Naive B cell (primary cell): ENCODE measurements at regions not wholly inside any gene's neighbourhood (a gene's known extent, or its start where the extent isn't known, plus 50 kb on each side); places are given as distances from the start of the nearest gene placed in this dataset.
"Not testable (repeated sequence)": the region's sequence is repeated elsewhere in the genome, so short reads cannot be mapped to it uniquely, and the experiment has no call there.

Source experiments
- ATAC-seq, 2 donors: fragments of 150-1000 bp; cut with Tn5 transposase; 2 replicates each; pipeline ENCODE4 v1.10.0; 2021; ENCODE audit warnings: low read depth in 2 of 2, mild to moderate bottlenecking in 2 of 2, moderate library complexity in 2 of 2
- DNase-seq: peaks from one replicate; pipeline ENCODE4 v3.0.0; 2022
- H3K27ac Mint-ChIP-seq, 6 donors: one replicate each; pipeline ENCODE4 v1.8.0; 2020 to 2022; ENCODE audit warnings: mild to moderate bottlenecking in 6 of 6, mixed read lengths in 6 of 6, moderate library complexity in 5 of 6, inconsistent platforms in 2 of 6
- H3K27me3 Mint-ChIP-seq, 3 donors: one replicate each; pipeline ENCODE4 v1.8.0; 2021 to 2022; ENCODE audit warnings: mixed read lengths in 3 of 3, mild to moderate bottlenecking in 1 of 3
- H3K36me3 Mint-ChIP-seq, 2 donors: one replicate each; pipeline ENCODE4 v1.8.0; 2020 to 2022; ENCODE audit warnings: mixed read lengths in 2 of 2, inconsistent platforms in 1 of 2, mild to moderate bottlenecking in 1 of 2
- H3K4me1 Mint-ChIP-seq, 3 donors: one replicate each; pipeline ENCODE4 v1.8.0; 2020 to 2022; ENCODE audit warnings: mixed read lengths in 3 of 3, inconsistent platforms in 1 of 3, mild to moderate bottlenecking in 1 of 3, moderate library complexity in 1 of 3
- H3K4me3 Mint-ChIP-seq, 8 donors: one replicate each; pipeline ENCODE4 v1.8.0; 2020 to 2022; ENCODE audit warnings: mild to moderate bottlenecking in 8 of 8, mixed read lengths in 8 of 8, moderate library complexity in 8 of 8, inconsistent platforms in 2 of 8
- H3K9me3 Mint-ChIP-seq, 7 donors: one replicate each; pipeline ENCODE4 v1.8.0; 2020 to 2022; ENCODE audit warnings: mixed read lengths in 7 of 7, mild to moderate bottlenecking in 5 of 7, inconsistent platforms in 2 of 7, moderate library complexity in 1 of 7

GRCh38 chr21:32860399-32860798 lies 88.8 kb upstream of the PAXBP1 start:
- Mint-ChIP-seq H3K36me3 (peaks cover 0 to 7% of the 10 kb centered on the region in 2 donors), H3K27me3 (peaks cover 22 to 48% (median 43%) of the 10 kb centered on the region in 3 donors), H3K9me3 (peaks cover 4 to 32% (median 17%) of the 10 kb centered on the region in 7 donors), H3K27ac (no peak overlapping the region), H3K4me1 (no peaks in the 10 kb centered on the region), H3K4me3 (no peak overlapping the region)
- no peak for DNase-seq
- no peak for ATAC-seq

GRCh38 chr21:32861866-32862265 lies 90.3 kb upstream of the PAXBP1 start:
- H3K27me3 Mint-ChIP-seq, result peaks cover 30 to 48% (median 43%) of the 10 kb centered on the region in 3 donors
- H3K27ac Mint-ChIP-seq, result no peak overlapping the region
- no peak overlapping the region for H3K4me3 Mint-ChIP-seq
- DNase-seq, result no peak
- peaks cover 0 to 4% of the 10 kb centered on the region in 2 donors for H3K36me3 Mint-ChIP-seq
- H3K9me3 Mint-ChIP-seq, result peaks cover 4 to 26% (median 15%) of the 10 kb centered on the region in 7 donors
- no peak for ATAC-seq
- H3K4me1 Mint-ChIP-seq, result no peaks in the 10 kb centered on the region

GRCh38 chr21:32867597-32867996 lies 96.0 kb upstream of the PAXBP1 start:
- DNase-seq, result no peak
- Mint-ChIP-seq H3K36me3 (no peaks in the 10 kb centered on the region), H3K4me3 (no peak overlapping the region), H3K9me3 (peaks cover 0 to 2% (median 0%) of the 10 kb centered on the region in 7 donors), H3K4me1 (no peaks in the 10 kb centered on the region), H3K27ac (no peak overlapping the region), H3K27me3 (peaks cover 45 to 72% (median 53%) of the 10 kb centered on the region in 3 donors)
- ATAC-seq, result no peak

GRCh38 chr21:32868631-32869454 lies 97.3 kb upstream of the PAXBP1 start:
- Mint-ChIP-seq H3K27ac (no peak overlapping the region), H3K4me1 (no peaks in the 10 kb centered on the region), H3K27me3 (peaks cover 41 to 59% (median 41%) of the 10 kb centered on the region in 3 donors), H3K9me3 (peaks cover 0 to 2% (median 0%) of the 10 kb centered on the region in 7 donors), H3K4me3 (no peak overlapping the region), H3K36me3 (no peaks in the 10 kb centered on the region)
- ATAC-seq (no peak), DNase-seq (no peak)

GRCh38 chr21:32869459-32869858 lies 97.9 kb upstream of the PAXBP1 start:
- DNase-seq, result no peak
- no peak overlapping the region for H3K27ac Mint-ChIP-seq
- H3K27me3 Mint-ChIP-seq, result peaks cover 41 to 59% (median 43%) of the 10 kb centered on the region in 3 donors
- H3K4me1 Mint-ChIP-seq, result no peaks in the 10 kb centered on the region
- ATAC-seq, result no peak
- H3K4me3 Mint-ChIP-seq, result no peak overlapping the region
- H3K9me3 Mint-ChIP-seq, result peaks cover 0 to 2% (median 0%) of the 10 kb centered on the region in 7 donors
- no peaks in the 10 kb centered on the region for H3K36me3 Mint-ChIP-seq

GRCh38 chr21:32876426-32876825 lies 104.9 kb upstream of the PAXBP1 start:
- Mint-ChIP-seq H3K36me3 (no peaks in the 10 kb centered on the region), H3K9me3 (peaks cover 0 to 1% (median 0%) of the 10 kb centered on the region in 7 donors), H3K27ac (no peak overlapping the region), H3K27me3 (peaks cover 13 to 38% (median 30%) of the 10 kb centered on the region in 3 donors), H3K4me3 (no peak overlapping the region), H3K4me1 (no peaks in the 10 kb centered on the region)
- ATAC-seq, result no peak
- no peak for DNase-seq

- H3K4me3 Mint-ChIP-seq, H3K4me1 Mint-ChIP-seq, ATAC-seq, H3K9me3 Mint-ChIP-seq, H3K36me3 Mint-ChIP-seq, H3K27ac Mint-ChIP-seq, DNase-seq: not testable (repeated sequence)
- H3K27me3 Mint-ChIP-seq, result peaks cover 8 to 35% (median 25%) of the 10 kb centered on the region in 3 donors
Observed at GRCh38 chr21:32877888-32878287, 106.3 kb upstream of the PAXBP1 start.

- H3K27ac Mint-ChIP-seq, result no peak overlapping the region
- peaks cover 10 to 35% (median 25%) of the 10 kb centered on the region in 3 donors for H3K27me3 Mint-ChIP-seq
- no peaks in the 10 kb centered on the region for H3K4me1 Mint-ChIP-seq
- ATAC-seq (no peak), DNase-seq (no peak)
- no peak overlapping the region for H3K4me3 Mint-ChIP-seq
- no peaks in the 10 kb centered on the region for H3K36me3 Mint-ChIP-seq
- H3K9me3 Mint-ChIP-seq, result no peaks in the 10 kb centered on the region
Observed at GRCh38 chr21:32878661-32879060, 107.1 kb upstream of the PAXBP1 start.

GRCh38 chr21:32881458-32881857 lies 109.9 kb upstream of the PAXBP1 start:
- no peak overlapping the region for H3K4me3 Mint-ChIP-seq
- no peaks in the 10 kb centered on the region for H3K4me1 Mint-ChIP-seq
- H3K27me3 Mint-ChIP-seq, result peaks cover 11 to 31% (median 24%) of the 10 kb centered on the region in 3 donors
- no peak overlapping the region for H3K27ac Mint-ChIP-seq
- DNase-seq, result no peak
- no peaks in the 10 kb centered on the region for H3K36me3 Mint-ChIP-seq
- H3K9me3 Mint-ChIP-seq, result peaks cover 0 to 7% (median 1%) of the 10 kb centered on the region in 7 donors
- ATAC-seq, result no peak

GRCh38 chr21:32884062-32884461 lies 112.5 kb upstream of the PAXBP1 start:
- Mint-ChIP-seq H3K4me1 (no peaks in the 10 kb centered on the region), H3K4me3 (no peak overlapping the region), H3K27ac (no peak overlapping the region), H3K36me3 (no peaks in the 10 kb centered on the region), H3K9me3 (peaks cover 0 to 7% (median 2%) of the 10 kb centered on the region in 7 donors), H3K27me3 (peaks cover 23 to 42% (median 34%) of the 10 kb centered on the region in 3 donors)
- ATAC-seq, result no peak
- no peak for DNase-seq

- H3K4me3 Mint-ChIP-seq, result no peak overlapping the region
- no peak for ATAC-seq
- H3K27ac Mint-ChIP-seq, result no peak overlapping the region
- peaks cover 32 to 56% (median 52%) of the 10 kb centered on the region in 3 donors for H3K27me3 Mint-ChIP-seq
- no peaks in the 10 kb centered on the region for H3K4me1 Mint-ChIP-seq
- no peaks in the 10 kb centered on the region for H3K36me3 Mint-ChIP-seq
- peaks cover 0 to 7% (median 2%) of the 10 kb centered on the region in 7 donors for H3K9me3 Mint-ChIP-seq
- DNase-seq, result no peak
Observed at GRCh38 chr21:32886339-32886738, 114.8 kb upstream of the PAXBP1 start.

- Mint-ChIP-seq H3K36me3 (no peaks in the 10 kb centered on the region), H3K27me3 (peaks cover 32 to 52% (median 52%) of the 10 kb centered on the region in 3 donors), H3K9me3 (peaks cover 0 to 7% (median 2%) of the 10 kb centered on the region in 7 donors), H3K4me3 (no peak overlapping the region), H3K4me1 (no peaks in the 10 kb centered on the region), H3K27ac (no peak overlapping the region)
- DNase-seq (no peak), ATAC-seq (no peak)
Observed at GRCh38 chr21:32887026-32887425, 115.5 kb upstream of the PAXBP1 start.

GRCh38 chr21:32888971-32889370 lies 117.4 kb upstream of the PAXBP1 start:
- H3K4me3 Mint-ChIP-seq, result no peak overlapping the region
- no peak for DNase-seq
- no peaks in the 10 kb centered on the region for H3K4me1 Mint-ChIP-seq
- no peak overlapping the region for H3K27ac Mint-ChIP-seq
- H3K27me3 Mint-ChIP-seq, result peaks cover 27 to 66% (median 54%) of the 10 kb centered on the region in 3 donors
- H3K36me3 Mint-ChIP-seq, result no peaks in the 10 kb centered on the region
- H3K9me3 Mint-ChIP-seq, result peaks cover 0 to 7% (median 2%) of the 10 kb centered on the region in 7 donors
- ATAC-seq, result no peak

GRCh38 chr21:32889596-32889995 lies 118.0 kb upstream of the PAXBP1 start:
- DNase-seq (no peak), ATAC-seq (no peak)
- Mint-ChIP-seq H3K27me3 (peaks cover 31 to 72% (median 59%) of the 10 kb centered on the region in 3 donors), H3K4me1 (no peaks in the 10 kb centered on the region), H3K9me3 (peaks cover 0 to 8% (median 3%) of the 10 kb centered on the region in 7 donors), H3K27ac (no peak overlapping the region), H3K4me3 (no peak overlapping the region), H3K36me3 (no peaks in the 10 kb centered on the region)
